Stimulated activated CD4-positive, alpha-beta T cell treated with anti-CD3 and anti-CD28 coated beads, Interleukin-2, amount 100 ng/mL, for 24 hours (primary cell): ENCODE measurements at regions not wholly inside any gene's neighbourhood (a gene's known extent, or its start where the extent isn't known, plus 50 kb on each side); places are given as distances from the start of the nearest gene placed in this dataset.
"Not testable (repeated sequence)": the region's sequence is repeated elsewhere in the genome, so short reads cannot be mapped to it uniquely, and the experiment has no call there.

Experiments used
- DNase-seq, 2 donors: peaks; one replicate each; pipeline ENCODE4 v3.0.0-alpha.2; 2020

DNA sequence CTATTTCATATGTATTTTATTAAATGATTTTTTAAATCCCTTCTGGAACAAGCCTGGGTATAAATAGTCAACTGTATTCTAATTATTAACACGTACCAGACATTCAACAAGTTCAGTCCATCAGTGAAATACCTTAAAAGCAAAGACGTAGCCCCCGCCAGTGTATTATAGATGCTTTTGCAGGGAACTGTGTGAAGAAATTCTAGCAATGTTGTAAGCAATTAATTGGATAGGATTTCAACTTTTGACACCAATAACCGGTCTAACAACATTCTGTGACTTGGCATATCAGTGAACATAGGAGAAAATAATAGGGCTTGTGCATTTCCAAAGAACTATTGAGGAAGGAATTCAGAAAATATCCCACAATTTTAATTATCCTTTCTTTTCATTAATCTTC, 67.2 kb upstream of the TGFBR2 start:
- no peak for DNase-seq

DNA sequence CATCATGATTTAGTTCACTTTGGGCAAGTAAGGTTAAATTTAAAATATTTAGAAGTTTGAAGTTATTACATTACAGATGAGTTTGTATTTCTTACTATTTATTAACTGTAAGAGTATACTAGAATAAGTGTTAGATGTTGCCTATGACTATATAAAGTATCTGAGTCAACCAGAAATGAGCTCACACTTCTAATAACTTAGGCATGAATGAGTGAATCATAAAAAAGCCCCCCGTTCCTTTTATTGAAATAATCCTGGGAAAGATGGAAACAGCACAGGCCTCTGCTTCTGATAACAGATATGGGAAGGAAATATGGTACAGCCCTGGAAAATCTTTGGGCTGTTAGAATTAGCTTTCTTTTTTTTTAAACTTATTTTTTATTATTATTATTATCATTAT, 66.6 kb upstream of the TGFBR2 start:
- DNase-seq = no peak

DNA sequence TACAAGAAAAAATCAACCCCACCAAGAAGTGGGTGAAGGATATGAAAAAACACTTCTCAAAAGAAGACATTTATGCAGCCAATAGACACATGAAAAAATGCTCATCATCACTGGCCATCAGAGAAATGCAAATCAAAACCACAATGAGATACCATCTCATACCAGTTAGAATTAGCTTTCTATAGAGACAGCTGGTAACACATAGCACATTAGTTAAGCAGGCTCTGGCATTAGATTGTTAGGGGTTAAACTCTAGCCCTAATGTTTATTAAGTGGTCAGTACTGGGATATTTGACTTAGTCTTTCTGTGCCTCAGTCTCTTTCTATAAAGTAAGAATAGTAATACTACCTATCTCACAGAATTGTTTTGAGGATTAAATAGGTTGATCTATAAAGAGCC, 65.2 kb upstream of the TGFBR2 start:
- DNase-seq = not testable (repeated sequence)

DNA sequence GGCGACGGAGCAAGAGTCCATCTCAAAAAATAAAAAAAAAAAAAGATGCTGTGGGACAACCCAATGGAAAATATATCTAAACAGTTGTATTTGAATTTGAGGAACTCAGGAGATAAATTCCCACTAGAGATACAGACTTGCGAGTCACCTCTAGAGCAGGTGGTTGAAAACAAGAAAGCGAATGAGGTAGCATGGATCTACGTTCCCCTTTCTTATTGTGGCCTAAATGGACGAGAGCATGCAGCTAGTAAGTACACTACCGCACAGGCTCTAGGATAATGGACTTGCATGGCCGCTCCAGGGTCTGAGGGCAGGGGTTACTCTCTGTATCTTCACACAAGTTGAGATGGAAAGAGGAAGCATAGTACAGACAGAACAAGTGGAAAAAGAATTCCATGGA, 63.5 kb upstream of the TGFBR2 start:
- DNase-seq = no peak

DNA sequence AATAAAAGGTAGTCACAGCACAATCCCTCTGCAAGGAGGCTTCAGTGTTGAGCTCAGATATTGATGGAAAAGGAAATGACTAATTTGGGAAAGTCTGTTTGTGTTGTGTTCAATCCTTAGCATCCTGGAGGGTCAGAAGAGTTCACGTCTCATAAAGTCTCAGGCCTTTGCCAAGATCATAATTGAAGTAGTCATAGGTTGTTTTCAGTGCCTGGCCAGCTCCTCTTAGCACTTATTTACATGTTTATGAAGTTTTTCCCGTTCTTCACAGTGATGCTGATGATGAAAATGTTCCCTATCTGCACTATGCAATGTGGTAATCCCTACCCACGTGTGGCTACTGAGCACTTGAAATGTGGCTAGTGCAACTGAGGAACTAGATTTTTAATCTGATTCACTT, 61.6 kb upstream of the TGFBR2 start:
- DNase-seq = no peak

DNA sequence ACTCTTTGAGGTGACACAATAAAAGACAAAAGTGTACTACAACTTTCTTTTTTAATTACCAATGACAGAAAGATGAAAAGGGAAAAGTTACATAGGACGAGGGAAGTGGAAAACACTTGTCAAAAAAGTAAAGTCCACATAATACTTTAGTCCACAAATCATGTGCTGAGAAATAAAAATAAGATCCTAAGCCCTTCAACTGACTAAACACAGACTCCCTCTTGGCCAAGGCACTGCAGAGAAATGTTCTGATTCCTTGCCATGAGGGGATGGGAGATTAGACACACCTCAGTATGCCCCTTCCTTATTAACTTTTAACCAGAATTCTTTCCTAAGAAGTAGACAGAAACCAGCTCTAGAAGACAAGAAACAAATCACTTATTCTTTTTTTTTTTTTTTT, 59.5 kb upstream of the TGFBR2 start:
- DNase-seq = no peak

DNA sequence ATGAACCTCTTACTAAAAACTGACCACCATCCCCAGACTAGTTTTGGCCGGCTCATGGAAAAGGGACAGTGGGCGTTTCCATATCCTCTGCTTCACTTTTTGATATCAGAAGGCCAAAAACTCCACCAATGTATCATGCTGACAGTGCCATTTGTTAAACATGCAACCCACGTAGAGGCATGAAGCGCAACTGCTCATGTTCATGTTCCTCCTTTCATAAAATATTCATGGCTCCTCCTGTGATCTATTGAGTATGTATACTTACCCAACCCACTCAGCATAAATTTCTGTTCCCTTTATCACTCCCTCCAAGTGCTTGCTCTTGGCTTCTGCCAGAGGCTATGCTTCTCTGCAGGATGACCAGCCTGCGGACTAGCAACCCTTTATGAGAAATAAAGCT, 58.7 kb upstream of the TGFBR2 start:
- DNase-seq = no peak

DNA sequence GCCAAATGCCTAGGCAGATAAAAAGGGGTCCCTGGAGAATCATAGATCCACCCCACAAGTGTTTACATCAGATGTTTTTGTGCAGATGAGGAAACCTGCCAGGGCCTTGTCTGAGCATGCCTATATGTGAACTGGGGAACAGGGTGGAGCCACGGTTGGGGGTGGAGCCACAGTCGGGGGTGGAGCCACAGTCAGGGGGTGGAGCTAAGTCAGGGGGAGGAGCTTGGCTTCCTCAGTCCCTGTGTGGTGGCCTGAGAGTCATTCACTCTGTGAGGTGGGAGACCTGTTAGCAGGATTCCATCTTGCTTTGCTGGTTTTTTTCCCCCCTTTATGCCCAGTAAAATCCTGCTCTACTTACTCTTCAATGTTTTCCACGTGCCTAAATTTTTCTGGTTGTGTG, 57.8 kb upstream of the TGFBR2 start:
- peak; percentile 32 to 40 for DNase-seq

DNA sequence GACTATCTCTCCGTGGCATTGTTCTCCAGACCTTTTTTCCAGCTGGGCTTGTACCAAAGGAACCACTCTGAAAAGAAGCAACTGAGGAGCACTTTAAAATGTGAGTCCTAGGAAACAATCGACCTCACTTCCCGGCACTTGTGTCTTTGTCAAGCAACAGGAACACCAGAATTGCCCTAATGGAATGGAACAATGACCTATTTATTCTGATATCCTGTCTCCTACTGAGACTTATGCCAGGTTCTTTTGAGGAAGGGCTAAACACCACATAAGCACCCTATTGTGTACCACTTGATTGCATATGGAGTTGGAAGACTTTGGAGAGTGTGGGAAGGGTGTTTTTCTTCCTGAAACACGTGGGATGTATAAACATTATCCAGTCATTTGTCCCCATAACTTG, 56.8 kb upstream of the TGFBR2 start:
- no peak for DNase-seq

DNA sequence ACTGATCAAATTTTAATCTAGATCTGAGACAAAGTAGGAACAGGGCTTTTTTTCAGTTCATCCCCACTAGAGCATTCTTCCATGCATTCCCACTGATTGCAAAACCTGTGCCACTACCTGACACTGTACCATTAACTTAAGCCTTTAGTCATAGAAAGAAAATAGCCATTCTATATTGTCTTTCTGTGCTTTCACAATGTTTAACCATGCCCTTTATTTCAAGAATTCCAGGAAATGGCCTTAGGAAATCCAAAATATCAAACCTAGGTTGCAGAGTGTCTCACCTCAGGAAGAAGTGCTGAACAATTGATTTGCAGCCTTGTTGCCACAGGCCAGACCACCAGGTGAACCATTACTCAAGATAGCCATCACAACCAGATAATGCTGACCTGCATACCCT, 56.2 kb upstream of the TGFBR2 start:
- no peak for DNase-seq

DNA sequence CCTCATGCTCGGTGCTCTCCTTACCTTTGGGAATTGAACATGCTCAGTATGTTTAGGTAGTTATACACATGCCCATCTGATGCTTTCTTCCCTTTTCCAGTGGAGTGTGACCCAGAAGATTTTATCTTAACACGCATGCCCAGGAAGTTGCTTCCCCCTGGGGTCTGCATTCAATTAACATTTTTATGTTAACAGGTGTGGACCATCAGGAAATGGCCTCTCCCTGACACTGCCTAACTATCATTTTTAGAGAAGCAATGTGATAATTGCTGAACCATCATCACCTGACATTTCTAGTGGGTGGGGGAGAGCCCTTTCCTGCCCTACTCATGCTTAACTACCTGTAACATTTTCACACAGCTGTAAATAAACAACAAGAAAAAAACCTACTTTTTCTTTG, 55.1 kb upstream of the TGFBR2 start:
- no peak for DNase-seq

DNA sequence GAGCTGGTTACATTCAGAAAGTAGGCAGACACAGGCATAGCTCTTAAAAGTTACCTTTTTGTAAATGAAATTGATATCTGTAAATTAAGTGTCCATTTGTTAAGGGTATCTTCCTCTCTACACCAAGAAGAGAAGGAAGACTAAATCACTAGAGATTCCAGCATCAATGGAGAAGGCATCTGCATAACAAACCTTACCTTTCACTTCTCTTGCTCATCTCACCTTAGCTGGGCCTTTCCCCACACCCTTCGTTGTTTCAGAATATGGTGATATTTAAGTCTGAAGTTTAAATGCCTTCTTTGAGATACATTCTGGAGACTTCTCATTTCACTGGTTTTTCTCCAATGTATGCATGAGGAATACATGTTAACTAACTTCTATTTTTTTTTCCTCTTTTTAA, 54.5 kb upstream of the TGFBR2 start:
- DNase-seq = no peak

DNA sequence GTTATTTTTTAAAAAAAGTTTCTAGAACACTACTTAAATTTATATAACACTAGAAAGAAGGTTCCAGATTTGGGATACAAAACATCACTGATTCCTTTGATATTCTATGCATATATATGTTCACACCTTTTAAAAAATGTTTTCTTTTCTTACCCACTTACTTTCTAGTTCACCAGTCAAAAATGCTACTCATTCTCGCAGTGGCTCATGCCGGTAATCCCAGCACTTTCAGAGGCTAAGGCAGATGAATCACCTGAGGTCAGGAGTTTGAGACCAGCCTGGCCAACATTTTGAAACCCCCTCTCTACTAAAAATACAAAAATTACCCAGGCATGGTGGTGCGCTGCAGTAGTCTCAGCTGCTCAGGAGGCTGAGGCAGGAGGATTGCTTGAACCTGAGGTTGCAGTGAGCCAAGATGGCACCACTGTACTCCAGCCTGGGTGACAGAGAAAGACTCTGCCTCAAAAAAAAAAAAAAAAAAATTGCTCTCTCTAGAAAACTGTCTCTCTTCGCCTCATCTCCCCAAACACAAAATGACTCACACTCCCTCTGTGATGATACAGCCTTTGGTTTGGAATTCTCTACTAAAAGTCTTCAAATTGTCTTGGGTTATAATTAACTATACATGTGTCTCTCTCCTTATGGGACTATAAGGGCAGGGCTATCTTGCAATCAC, 52.6 kb upstream of the TGFBR2 start:
- DNase-seq = no peak

DNA sequence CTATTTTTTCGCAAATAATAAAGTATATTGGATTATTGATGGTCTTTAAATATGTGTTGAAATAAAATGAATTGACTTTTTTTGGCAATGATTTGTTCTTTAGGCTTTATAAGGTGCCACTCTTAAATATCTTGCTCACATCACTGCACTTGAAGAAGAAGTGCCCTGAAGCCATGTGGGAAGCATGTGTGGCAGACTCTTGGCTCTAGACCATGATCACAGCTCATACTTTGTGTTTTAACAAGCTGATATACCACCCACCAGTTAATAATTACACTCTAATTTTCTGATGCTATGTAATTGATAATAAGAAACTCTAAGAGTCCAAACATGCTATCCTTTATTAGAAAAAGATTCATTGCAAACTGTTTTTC, 52.1 kb upstream of the TGFBR2 start:
- no peak for DNase-seq

DNA sequence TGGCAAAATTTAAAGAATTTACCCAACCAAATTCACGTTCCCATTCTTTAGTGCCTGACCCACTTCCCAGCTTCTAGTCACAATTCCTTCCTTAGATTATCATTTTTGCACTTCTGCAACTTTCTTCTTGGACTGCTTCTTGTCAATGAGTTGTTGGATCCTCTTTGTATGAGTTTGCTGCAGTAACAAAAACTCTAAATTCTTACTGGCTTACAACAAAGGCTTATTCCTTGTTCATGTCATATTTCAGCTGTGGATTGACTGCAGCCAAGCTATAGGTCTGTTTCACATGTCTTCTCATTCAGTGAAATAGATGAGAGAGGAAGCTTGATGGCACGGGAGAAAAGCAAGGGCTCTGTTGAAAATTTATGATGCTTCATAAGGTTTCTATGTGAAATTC, 50.4 kb upstream of the TGFBR2 start:
- no peak for DNase-seq
